Astrocyte (in vitro differentiated cells and primary cell): ENCODE measurements at regions not wholly inside any gene's neighbourhood (a gene's known extent, or its start where the extent isn't known, plus 50 kb on each side); places are given as distances from the start of the nearest gene placed in this dataset.

ENCODE experiments used
- DNase-seq: peaks from one replicate; pipeline ENCODE4 v3.0.0-alpha.2; 2010; ENCODE audit warnings: low read depth
- FAIRE-seq: peaks from 2 replicates; lab custom pipeline; 2011; peaks lifted over from hg19 to GRCh38; lab: Jason Lieb, UNC
- H2AFZ ChIP-seq: 2 replicates; pipeline ENCODE4 v1.6.0; 2012; ENCODE audit warnings: low read depth, low read length, inconsistent platforms
- H3K27ac ChIP-seq: 2 replicates; pipeline ENCODE4 v1.5.1; 2011; ENCODE audit warnings: low read depth, low read length, inconsistent platforms
- H3K27me3 ChIP-seq: 2 replicates; pipeline ENCODE4 v1.6.0; 2011; ENCODE audit warnings: low read length, inconsistent platforms; ENCODE audit not compliant: insufficient read depth
- H3K36me3 ChIP-seq: 2 replicates; pipeline ENCODE4 v1.5.1; 2011; ENCODE audit warnings: low read length, inconsistent platforms; ENCODE audit not compliant: insufficient read depth
- H3K4me1 ChIP-seq: 2 replicates; pipeline ENCODE4 v1.5.1; 2011; ENCODE audit warnings: low read length, inconsistent platforms; ENCODE audit not compliant: insufficient read depth
- H3K4me2 ChIP-seq: 2 replicates; pipeline ENCODE4 v1.6.0; 2012; ENCODE audit warnings: low read length, inconsistent platforms
- H3K4me3 ChIP-seq: 2 replicates; pipeline ENCODE4 v1.5.1; 2011; ENCODE audit warnings: low read depth, mild to moderate bottlenecking, low read length, inconsistent platforms; ENCODE audit not compliant: insufficient read depth
- H3K79me2 ChIP-seq: 2 replicates; pipeline ENCODE4 v1.6.0; 2012; ENCODE audit warnings: mild to moderate bottlenecking, low read length, inconsistent platforms; ENCODE audit not compliant: insufficient read depth
- H3K9ac ChIP-seq: 2 replicates; pipeline ENCODE4 v1.6.0; 2012; ENCODE audit warnings: mild to moderate bottlenecking, low read length, inconsistent platforms
- H3K9me3 ChIP-seq: 2 replicates; pipeline ENCODE4 v1.5.1; 2012; ENCODE audit warnings: low read depth, mild to moderate bottlenecking, low read length, inconsistent platforms; ENCODE audit not compliant: insufficient read depth
- H4K20me1 ChIP-seq: 2 replicates; pipeline ENCODE4 v1.6.0; 2012; ENCODE audit warnings: low read length, inconsistent platforms; ENCODE audit not compliant: insufficient read depth
- H3K27ac Mint-ChIP-seq: one replicate; pipeline ENCODE4 v1.8.0; 2021; ENCODE audit warnings: mild to moderate bottlenecking, mixed read lengths; ENCODE audit not compliant: unreplicated experiment
- H3K27me3 Mint-ChIP-seq: one replicate; pipeline ENCODE4 v1.8.0; 2021; ENCODE audit warnings: low read depth, mixed read lengths; ENCODE audit not compliant: unreplicated experiment
- H3K36me3 Mint-ChIP-seq: one replicate; pipeline ENCODE4 v1.8.0; 2021; ENCODE audit warnings: low read depth, mixed read lengths; ENCODE audit not compliant: unreplicated experiment
- H3K4me1 Mint-ChIP-seq: one replicate; pipeline ENCODE4 v1.8.0; 2021; ENCODE audit warnings: low read depth, mixed read lengths; ENCODE audit not compliant: unreplicated experiment
- H3K4me3 Mint-ChIP-seq: one replicate; pipeline ENCODE4 v1.8.0; 2021; ENCODE audit warnings: mild to moderate bottlenecking, moderate library complexity, mixed read lengths; ENCODE audit not compliant: unreplicated experiment
- H3K9me3 Mint-ChIP-seq: one replicate; pipeline ENCODE4 v1.8.0; 2021; ENCODE audit warnings: mild to moderate bottlenecking, mixed read lengths; ENCODE audit not compliant: unreplicated experiment
- CTCF ChIP-seq: IDR thresholded peaks from 2 replicates; pipeline ENCODE4 v1.5.1; 2011; ENCODE audit warnings: low read depth, mild to moderate bottlenecking, inconsistent platforms, low read length, moderate library complexity; ENCODE audit not compliant: insufficient read depth
- EZH2 ChIP-seq: IDR thresholded peaks from 2 replicates; pipeline ENCODE4 v1.6.1; 2012; ENCODE audit warnings: mild to moderate bottlenecking, low read length, inconsistent platforms; ENCODE audit not compliant: insufficient read depth

- H3K4me3 Mint-ChIP-seq: no peak overlapping the region
- H3K27ac ChIP-seq: peak overlapping the region; percentile 75
- H3K4me1 Mint-ChIP-seq: peaks cover 14% of the 10 kb centered on the region
- H3K27ac Mint-ChIP-seq: peak overlapping the region; percentile 91
- no peak overlapping the region for H3K4me2 ChIP-seq
- FAIRE-seq: peak; percentile 41
- H4K20me1 ChIP-seq: no peaks in the 10 kb centered on the region
- H3K79me2 ChIP-seq: no peaks in the 10 kb centered on the region
- no peaks in the 10 kb centered on the region for H3K9me3 Mint-ChIP-seq
- H2AFZ ChIP-seq: peak overlapping the region; percentile 54
- no peak overlapping the region for H3K4me3 ChIP-seq
- peak; percentile 85 for DNase-seq
- peak overlapping the region; percentile 52 for H3K9ac ChIP-seq
- no peaks in the 10 kb centered on the region for H3K36me3 Mint-ChIP-seq
- H3K4me1 ChIP-seq: peaks cover 13% of the 10 kb centered on the region
- no peaks in the 10 kb centered on the region for H3K27me3 Mint-ChIP-seq
- no peaks in the 10 kb centered on the region for H3K36me3 ChIP-seq
- no peaks in the 10 kb centered on the region for H3K9me3 ChIP-seq
- no peaks in the 10 kb centered on the region for H3K27me3 ChIP-seq
- no peak for TF ChIP-seq CTCF
- no peak for TF ChIP-seq EZH2
These were observed 308.6 kb downstream of the CDC5L start for GRCh38 chr6:44696099-44696498.

GRCh38 chr6:44696686-44697085, 309.2 kb downstream of the CDC5L start:
- peaks cover 18% of the 10 kb centered on the region for H3K4me1 ChIP-seq
- FAIRE-seq (no peak), DNase-seq (no peak)
- H3K4me3 Mint-ChIP-seq: no peak overlapping the region
- H4K20me1 ChIP-seq: no peaks in the 10 kb centered on the region
- peak overlapping the region; percentile 54 for H2AFZ ChIP-seq
- no peaks in the 10 kb centered on the region for H3K27me3 ChIP-seq
- no peaks in the 10 kb centered on the region for H3K79me2 ChIP-seq
- H3K9ac ChIP-seq: peak overlapping the region; percentile 52
- TF ChIP-seq EZH2 (no peak), CTCF (no peak)
- no peaks in the 10 kb centered on the region for H3K36me3 Mint-ChIP-seq
- no peak overlapping the region for H3K4me2 ChIP-seq
- peaks cover 10% of the 10 kb centered on the region for H3K4me1 Mint-ChIP-seq
- no peaks in the 10 kb centered on the region for H3K9me3 Mint-ChIP-seq
- peak overlapping the region; percentile 91 for H3K27ac Mint-ChIP-seq
- H3K4me3 ChIP-seq: no peak overlapping the region
- peak overlapping the region; percentile 75 for H3K27ac ChIP-seq
- H3K9me3 ChIP-seq: no peaks in the 10 kb centered on the region
- no peaks in the 10 kb centered on the region for H3K27me3 Mint-ChIP-seq
- H3K36me3 ChIP-seq: no peaks in the 10 kb centered on the region

GRCh38 chr6:44697327-44697726, 309.8 kb downstream of the CDC5L start:
- Histone ChIP-seq H3K9ac (no peak overlapping the region), H3K79me2 (no peaks in the 10 kb centered on the region), H2AFZ (no peak overlapping the region), H3K4me2 (no peak overlapping the region), H3K4me1 (peaks cover 25% of the 10 kb centered on the region), H3K27ac (no peak overlapping the region), H3K36me3 (no peaks in the 10 kb centered on the region), H3K9me3 (no peaks in the 10 kb centered on the region), H3K27me3 (no peaks in the 10 kb centered on the region), H3K4me3 (no peak overlapping the region), H4K20me1 (no peaks in the 10 kb centered on the region)
- Mint-ChIP-seq H3K36me3 (no peaks in the 10 kb centered on the region), H3K4me1 (peaks cover 12% of the 10 kb centered on the region), H3K4me3 (no peak overlapping the region), H3K27me3 (no peaks in the 10 kb centered on the region), H3K9me3 (no peaks in the 10 kb centered on the region), H3K27ac (no peak overlapping the region)
- FAIRE-seq: no peak
- no peak for DNase-seq
- TF ChIP-seq EZH2 (no peak), CTCF (no peak)
